SK-N-SH (cell line): ENCODE measurements at regions not wholly inside any gene's neighbourhood (a gene's known extent, or its start where the extent isn't known, plus 50 kb on each side); places are given as distances from the start of the nearest gene placed in this dataset.

Experiments
- CTCF ChIA-PET: fragments of 300-600, 350-600 bp; formaldehyde crosslinking; extraction: SDS; loops from one replicate; lab custom pipeline; 2021; lab: Yijun Ruan, JAX
- POLR2A ChIA-PET: fragments of 350-600 bp; sonication (Branson Sonifier 250); formaldehyde crosslinking; extraction: SDS; loops from one replicate; lab custom pipeline; 2020; ENCODE audit warnings: antibody characterized with exemption, inconsistent platforms; lab: Yijun Ruan, JAX
- DNase-seq: peaks from one replicate; pipeline ENCODE4 v3.0.0; 2012
- H2AFZ ChIP-seq: fragments of 200-600 bp; sonication (generic); 2 replicates; pipeline ENCODE4 v1.8.1; 2016; ENCODE audit warnings: antibody characterized with exemption, mild to moderate bottlenecking, low read depth
- H3F3A ChIP-seq: fragments of 200-600 bp; sonication (generic); replicated peaks from 2 replicates; pipeline ENCODE3; 2016; ENCODE audit warnings: antibody characterized with exemption, mild to moderate bottlenecking; ENCODE audit not compliant: insufficient read depth
- H3K27ac ChIP-seq, 2 experiments: fragments of 200-500 bp in 1 of 2; fragments of 200-600 bp in 1 of 2; sonication (Bioruptor generic) in 1 of 2; sonication (generic), shearing (Covaris generic) in 1 of 2; 2 replicates each; pipeline versions ENCODE4 v1.5.1 to v1.6.1; 2014 to 2016; ENCODE audit warnings: low read depth in 2 of 2, inconsistent platforms in 1 of 2, low read length in 1 of 2, mild to moderate bottlenecking in 1 of 2, mixed read lengths in 1 of 2
- H3K27me3 ChIP-seq: fragments of 200-600 bp; sonication (generic), shearing (Covaris generic); 2 replicates; pipeline ENCODE4 v1.6.1; 2016; ENCODE audit warnings: mixed run types; ENCODE audit not compliant: insufficient read depth
- H3K36me3 ChIP-seq, 2 experiments: fragments of 200-500 bp in 1 of 2; fragments of 200-600 bp in 1 of 2; sonication (Bioruptor generic) in 1 of 2; sonication (generic) in 1 of 2; replicated peaks in 1 of 2; 2 replicates each; pipeline versions ENCODE3 to v1.5.1; 2014 to 2016; ENCODE audit warnings: low read length in 1 of 2, mild to moderate bottlenecking in 1 of 2; ENCODE audit not compliant: insufficient read depth in 2 of 2, control insufficient read depth in 1 of 2
- H3K4me1 ChIP-seq, 2 experiments: fragments of 200-500 bp in 1 of 2; fragments of 200-600 bp in 1 of 2; sonication (Bioruptor generic) in 1 of 2; sonication (generic), shearing (Covaris generic) in 1 of 2; 2 replicates each; pipeline versions ENCODE4 v1.5.1 to v1.6.1; 2014 to 2016; ENCODE audit warnings: low read depth in 1 of 2, low read length in 1 of 2, mixed run types in 1 of 2; ENCODE audit not compliant: insufficient read depth in 2 of 2, control insufficient read depth in 1 of 2
- H3K4me2 ChIP-seq: fragments of 200-600 bp; sonication (generic), shearing (Covaris generic); 2 replicates; pipeline ENCODE4 v1.6.1; 2017; ENCODE audit warnings: mixed run types
- H3K4me3 ChIP-seq, 2 experiments: fragments of 200-500 bp in 1 of 2; fragments of 200-600 bp in 1 of 2; sonication (Bioruptor generic) in 1 of 2; sonication (generic), shearing (Covaris generic) in 1 of 2; 2 replicates each; pipeline versions ENCODE4 v1.5.1 to v1.8.1; 2014 to 2016; ENCODE audit warnings: low read depth in 2 of 2, inconsistent platforms in 1 of 2, low read length in 1 of 2, mild to moderate bottlenecking in 1 of 2, mixed read lengths in 1 of 2, moderate library complexity in 1 of 2
- H3K79me2 ChIP-seq: fragments of 200-600 bp; sonication (generic); 2 replicates; pipeline ENCODE4 v1.8.1; 2017; ENCODE audit warnings: mild to moderate bottlenecking; ENCODE audit not compliant: insufficient read depth
- H3K9ac ChIP-seq: fragments of 200-600 bp; sonication (generic); 2 replicates; pipeline ENCODE4 v1.6.1; 2017; ENCODE audit warnings: mixed run types
- H3K9me2 ChIP-seq: fragments of 200-600 bp; sonication (generic); 2 replicates; pipeline ENCODE4 v1.6.1; 2017; ENCODE audit warnings: mixed run types
- H3K9me3 ChIP-seq: fragments of 200-600 bp; sonication (generic); 2 replicates; pipeline ENCODE4 v1.6.1; 2017; ENCODE audit warnings: mixed run types, mild to moderate bottlenecking, moderate library complexity
- H4K20me1 ChIP-seq: fragments of 200-600 bp; sonication (generic); 2 replicates; pipeline ENCODE4 v1.6.1; 2017; ENCODE audit warnings: mild to moderate bottlenecking, mixed run types; ENCODE audit not compliant: insufficient read depth
- EZH2phosphoT487 ChIP-seq: fragments of 200-600 bp; sonication (generic); IDR thresholded peaks from 2 replicates; pipeline ENCODE4 v1.6.1; 2017; ENCODE audit warnings: low read depth, mixed run types, mild to moderate bottlenecking, antibody characterized with exemption, moderate library complexity, borderline replicate concordance
- FOXM1 ChIP-seq: IDR thresholded peaks from 2 replicates; pipeline ENCODE4 v1.4.0; 2012; ENCODE audit warnings: low read depth, mild to moderate bottlenecking
- GABPA ChIP-seq: IDR thresholded peaks from 2 replicates; pipeline ENCODE4 v1.4.0; 2012; ENCODE audit warnings: low read depth, mild to moderate bottlenecking
- GATA2 ChIP-seq: sonication (generic); formaldehyde crosslinking; IDR thresholded peaks from 2 replicates; pipeline ENCODE4 v1.5.0; 2020; ENCODE audit warnings: mild to moderate bottlenecking, missing genetic modification reagents
- NRF1 ChIP-seq: IDR thresholded peaks from 2 replicates; pipeline ENCODE4 v1.6.1; 2012; ENCODE audit warnings: low read depth, mild to moderate bottlenecking, low read length
- RCOR1 ChIP-seq: fragments of 150-350 bp; IDR thresholded peaks from 2 replicates; pipeline ENCODE4 v1.6.1; 2017; ENCODE audit warnings: antibody characterized with exemption, low read length
- REST ChIP-seq: IDR thresholded peaks from 2 replicates; pipeline ENCODE4 v1.6.1; 2012; ENCODE audit warnings: mild to moderate bottlenecking, low read depth, low read length, moderate library complexity
- TCF12 ChIP-seq: IDR thresholded peaks from 2 replicates; pipeline ENCODE4 v1.4.0; 2012
- USF2 ChIP-seq: fragments of 150-350 bp; IDR thresholded peaks from 2 replicates; pipeline ENCODE4 v1.6.1; 2017; ENCODE audit warnings: antibody characterized with exemption, low read length, low read depth, borderline replicate concordance
- YY1 ChIP-seq: IDR thresholded peaks from 2 replicates; pipeline ENCODE4 v1.4.0; 2012; ENCODE audit warnings: low read depth, mild to moderate bottlenecking
- WGBS: methylation state at CpG from one replicate; pipeline ENCODE4 v1.1.6; 2017; ENCODE audit warnings: low lambda C conversion rate; 5-methylcytosine and 5-hydroxymethylcytosine counted together
- TF ChIP-seq, protein P1 (sequence below): fragments of 200-600 bp; sonication (generic); IDR thresholded peaks from 2 replicates; pipeline ENCODE4 v1.6.1; 2017; ENCODE audit warnings: antibody characterized with exemption, mild to moderate bottlenecking, moderate library complexity

GRCh38 chr14:55976655-55977054 is 141.6 kb upstream of the PELI2 start:
- 6% methylated on average over 3 of the region's 3 CpGs for WGBS
- no peaks in the 10 kb centered on the region for H4K20me1 ChIP-seq
- no peak for TF ChIP-seq GATA2 (CRISPR knock-in tag)
- no peak for TF ChIP-seq TCF12
- no peak for TF ChIP-seq NRF1
- TF ChIP-seq EZH2phosphoT487, result no peak
- no peak for TF ChIP-seq USF2
- TF ChIP-seq, protein P1, sequence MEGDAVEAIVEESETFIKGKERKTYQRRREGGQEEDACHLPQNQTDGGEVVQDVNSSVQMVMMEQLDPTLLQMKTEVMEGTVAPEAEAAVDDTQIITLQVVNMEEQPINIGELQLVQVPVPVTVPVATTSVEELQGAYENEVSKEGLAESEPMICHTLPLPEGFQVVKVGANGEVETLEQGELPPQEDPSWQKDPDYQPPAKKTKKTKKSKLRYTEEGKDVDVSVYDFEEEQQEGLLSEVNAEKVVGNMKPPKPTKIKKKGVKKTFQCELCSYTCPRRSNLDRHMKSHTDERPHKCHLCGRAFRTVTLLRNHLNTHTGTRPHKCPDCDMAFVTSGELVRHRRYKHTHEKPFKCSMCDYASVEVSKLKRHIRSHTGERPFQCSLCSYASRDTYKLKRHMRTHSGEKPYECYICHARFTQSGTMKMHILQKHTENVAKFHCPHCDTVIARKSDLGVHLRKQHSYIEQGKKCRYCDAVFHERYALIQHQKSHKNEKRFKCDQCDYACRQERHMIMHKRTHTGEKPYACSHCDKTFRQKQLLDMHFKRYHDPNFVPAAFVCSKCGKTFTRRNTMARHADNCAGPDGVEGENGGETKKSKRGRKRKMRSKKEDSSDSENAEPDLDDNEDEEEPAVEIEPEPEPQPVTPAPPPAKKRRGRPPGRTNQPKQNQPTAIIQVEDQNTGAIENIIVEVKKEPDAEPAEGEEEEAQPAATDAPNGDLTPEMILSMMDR, result no peak
- TF ChIP-seq GABPA, result no peak
- no peak for TF ChIP-seq FOXM1
- no peak for TF ChIP-seq REST
- no peak for TF ChIP-seq YY1
- no peak for TF ChIP-seq RCOR1
- TF ChIP-seq, all 33 proteins: peak for 0
- Histone ChIP-seq H3K4me1 (no peaks in the 10 kb centered on the region), H3K9me2 (no peaks in the 10 kb centered on the region), H3K4me2 (no peak overlapping the region), H3K79me2 (no peaks in the 10 kb centered on the region), H3K9ac (no peak overlapping the region), H3K36me3 (no peaks in the 10 kb centered on the region), H2AFZ (no peak overlapping the region), H3K9me3 (no peaks in the 10 kb centered on the region), H3K27ac (no peak overlapping the region), H3K4me3 (no peak overlapping the region), H3K27me3 (0 out of 2 replicates have a peak, but pooled peaks cover 9% of the 10 kb centered on the region), H3F3A (no peaks in the 10 kb centered on the region)
- DNase-seq, result no peak
- ChIA-PET CTCF (no interaction called here), POLR2A (no interaction called here)
